Skeletal muscle satellite cell (primary cell): ENCODE measurements at regions not wholly inside any gene's neighbourhood (a gene's known extent, or its start where the extent isn't known, plus 50 kb on each side); places are given as distances from the start of the nearest gene placed in this dataset.

Experiments used
- H3K27me3 ChIP-seq: 2 replicates; pipeline ENCODE4 v1.7.0; 2013; ENCODE audit warnings: low read length; ENCODE audit not compliant: control insufficient read depth, insufficient read depth
- H3K36me3 ChIP-seq: 2 replicates; pipeline ENCODE4 v1.7.0; 2013; ENCODE audit warnings: mild to moderate bottlenecking, control low read depth, low read length; ENCODE audit not compliant: insufficient read depth
- H3K4me1 ChIP-seq: 2 replicates; pipeline ENCODE4 v1.7.0; 2013; ENCODE audit warnings: low read length; ENCODE audit not compliant: control insufficient read depth, insufficient read depth
- H3K4me2 ChIP-seq: 2 replicates; pipeline ENCODE4 v1.7.0; 2013; ENCODE audit warnings: mild to moderate bottlenecking, low read length
- H3K4me3 ChIP-seq: 2 replicates; pipeline ENCODE4 v1.7.0; 2013; ENCODE audit warnings: low read length
- H3K9ac ChIP-seq: 2 replicates; pipeline ENCODE4 v1.7.0; 2013; ENCODE audit warnings: mild to moderate bottlenecking, low read depth, low read length, moderate library complexity
- H3K9me3 ChIP-seq: replicated peaks from 2 replicates; pipeline ENCODE4 v1.7.0; 2013; ENCODE audit warnings: mild to moderate bottlenecking, control low read depth, low read length

DNA sequence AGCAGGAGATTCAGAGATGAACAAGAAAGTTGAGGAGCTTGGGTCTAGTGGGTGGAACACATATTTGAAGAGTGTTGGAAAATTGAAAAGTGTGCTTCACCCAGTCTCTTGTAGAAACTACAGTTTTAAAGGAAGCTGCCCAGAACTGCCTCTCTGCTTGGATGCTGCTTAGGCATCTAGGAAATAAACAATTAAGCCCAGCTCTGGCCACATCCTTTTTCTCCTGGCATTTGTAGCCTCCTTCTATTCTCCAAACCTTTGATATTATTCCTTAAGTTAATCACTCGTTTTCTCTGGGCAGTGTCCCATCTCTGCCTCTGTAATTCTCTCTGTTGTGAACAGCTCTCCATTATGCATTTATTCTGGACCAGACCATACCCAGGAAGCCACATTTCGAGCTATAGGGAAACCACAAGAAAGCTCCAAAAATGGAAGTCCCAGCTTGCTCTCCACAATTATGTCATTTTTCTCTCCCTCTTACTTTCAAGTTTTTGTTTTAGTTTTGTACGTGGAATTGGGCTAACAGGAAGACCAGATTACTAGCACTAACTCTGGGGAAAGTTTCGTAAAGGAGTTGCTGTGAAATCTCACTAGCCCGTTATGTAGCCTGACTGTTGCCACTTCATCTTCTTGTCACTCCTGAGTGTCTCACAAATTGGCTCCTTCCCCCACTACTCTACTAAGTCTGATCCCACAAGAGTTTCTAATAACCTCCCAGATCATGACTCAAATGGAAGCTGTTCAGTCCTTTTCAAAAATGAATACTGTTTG is 102.2 kb downstream of the NTMT2 start:
- Histone ChIP-seq H3K9ac (no peak overlapping the region), H3K4me2 (no peak overlapping the region), H3K36me3 (no peaks in the 10 kb centered on the region), H3K4me3 (no peak overlapping the region), H3K9me3 (no peaks in the 10 kb centered on the region), H3K4me1 (no peaks in the 10 kb centered on the region), H3K27me3 (no peaks in the 10 kb centered on the region)

- Histone ChIP-seq H3K27me3 (no peaks in the 10 kb centered on the region), H3K36me3 (no peaks in the 10 kb centered on the region), H3K4me1 (no peaks in the 10 kb centered on the region), H3K4me3 (no peak overlapping the region), H3K9ac (no peak overlapping the region), H3K4me2 (no peak overlapping the region), H3K9me3 (no peaks in the 10 kb centered on the region)
These were observed 104.9 kb downstream of the NTMT2 start for GRCh38 chr1:170250531-170251276.

DNA sequence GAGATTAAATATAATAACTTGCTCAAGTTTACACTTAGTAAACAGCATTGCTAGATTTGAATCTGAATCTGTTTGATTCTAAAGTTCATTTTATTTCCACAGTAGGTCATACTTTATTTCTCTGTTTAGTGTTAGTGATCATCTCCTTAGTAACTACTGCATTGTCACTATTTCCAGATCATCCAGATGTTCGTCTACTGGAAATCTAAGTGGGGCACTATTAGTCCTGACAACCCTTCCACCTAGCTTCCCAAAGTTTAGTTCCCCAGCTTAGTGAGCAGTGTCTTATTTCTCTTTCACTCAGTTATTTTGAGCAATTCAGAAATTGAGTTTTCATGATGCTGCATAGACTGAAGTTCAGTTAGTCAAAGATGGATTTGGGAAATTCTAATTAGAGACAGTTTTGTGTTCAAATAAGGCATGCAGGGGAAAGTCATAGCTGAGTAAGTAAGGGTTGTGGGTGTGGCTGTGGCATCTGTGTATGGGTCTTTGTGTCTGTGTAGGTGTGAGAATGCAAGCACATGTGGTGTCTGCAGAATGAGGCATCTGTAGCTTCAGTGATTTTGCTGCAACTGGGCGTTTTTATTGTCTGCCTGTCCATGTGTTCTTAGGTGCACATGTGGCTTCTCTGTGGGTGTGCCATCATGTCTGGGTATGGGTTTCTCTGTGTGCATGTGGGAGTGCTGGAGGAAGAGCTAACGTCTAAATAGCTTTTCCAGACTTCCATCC is 107.3 kb downstream of the NTMT2 start:
- no peak overlapping the region for H3K4me2 ChIP-seq
- no peaks in the 10 kb centered on the region for H3K9me3 ChIP-seq

DNA sequence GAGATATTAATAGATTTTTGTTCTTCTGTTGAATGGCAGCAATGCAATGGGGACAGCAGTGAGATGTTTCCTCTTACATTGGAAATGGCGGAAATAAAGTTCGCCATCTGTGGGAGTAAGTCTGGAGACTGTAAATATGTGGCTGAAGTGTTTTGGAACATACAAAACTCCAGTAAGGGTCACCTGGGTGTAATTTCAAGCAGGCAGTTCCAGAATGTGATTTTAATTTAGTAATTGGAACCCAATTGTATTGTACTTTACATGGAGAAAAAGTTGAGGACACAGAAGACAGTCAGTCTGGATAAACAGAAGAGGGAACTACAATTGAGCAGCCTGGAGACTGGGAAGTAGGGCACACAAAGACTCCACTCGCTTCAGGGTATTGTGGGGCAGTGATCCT is 108.6 kb downstream of the NTMT2 start:
- H3K27me3 ChIP-seq = no peaks in the 10 kb centered on the region
- no peak overlapping the region for H3K9ac ChIP-seq
- no peak overlapping the region for H3K4me3 ChIP-seq
- H3K4me1 ChIP-seq = no peaks in the 10 kb centered on the region
- no peak overlapping the region for H3K4me2 ChIP-seq
- H3K36me3 ChIP-seq = no peaks in the 10 kb centered on the region
- no peaks in the 10 kb centered on the region for H3K9me3 ChIP-seq

More for the DNA sequence above, 107.3 kb downstream of the NTMT2 start:
- no peaks in the 10 kb centered on the region for H3K27me3 ChIP-seq
- no peak overlapping the region for H3K4me3 ChIP-seq
- H3K4me1 ChIP-seq = no peaks in the 10 kb centered on the region
- no peaks in the 10 kb centered on the region for H3K36me3 ChIP-seq
- no peak overlapping the region for H3K9ac ChIP-seq

DNA sequence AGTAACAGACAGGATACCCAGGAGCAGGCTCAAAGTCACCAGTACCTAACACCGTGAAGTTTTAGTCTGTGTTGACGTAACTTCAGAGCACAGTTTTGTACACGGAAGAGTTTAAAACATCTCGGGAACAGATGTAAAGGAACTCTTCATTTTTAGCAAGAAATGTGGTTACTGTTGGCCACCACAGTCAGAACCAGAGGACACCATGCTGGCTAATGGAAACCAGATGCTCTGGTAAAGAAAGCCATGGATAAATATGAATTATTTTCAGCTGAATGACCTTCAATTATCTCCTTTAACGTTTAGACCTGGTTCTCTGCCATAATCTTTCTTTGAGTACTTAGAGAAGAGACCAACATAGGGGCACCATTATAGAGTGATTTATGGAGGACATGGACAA is 115.9 kb downstream of the NTMT2 start:
- H3K4me3 ChIP-seq = no peak overlapping the region
- H3K4me2 ChIP-seq = no peak overlapping the region
- H3K9me3 ChIP-seq = no peaks in the 10 kb centered on the region
- no peaks in the 10 kb centered on the region for H3K27me3 ChIP-seq
- no peak overlapping the region for H3K9ac ChIP-seq
- H3K4me1 ChIP-seq = no peaks in the 10 kb centered on the region
- H3K36me3 ChIP-seq = no peaks in the 10 kb centered on the region

DNA sequence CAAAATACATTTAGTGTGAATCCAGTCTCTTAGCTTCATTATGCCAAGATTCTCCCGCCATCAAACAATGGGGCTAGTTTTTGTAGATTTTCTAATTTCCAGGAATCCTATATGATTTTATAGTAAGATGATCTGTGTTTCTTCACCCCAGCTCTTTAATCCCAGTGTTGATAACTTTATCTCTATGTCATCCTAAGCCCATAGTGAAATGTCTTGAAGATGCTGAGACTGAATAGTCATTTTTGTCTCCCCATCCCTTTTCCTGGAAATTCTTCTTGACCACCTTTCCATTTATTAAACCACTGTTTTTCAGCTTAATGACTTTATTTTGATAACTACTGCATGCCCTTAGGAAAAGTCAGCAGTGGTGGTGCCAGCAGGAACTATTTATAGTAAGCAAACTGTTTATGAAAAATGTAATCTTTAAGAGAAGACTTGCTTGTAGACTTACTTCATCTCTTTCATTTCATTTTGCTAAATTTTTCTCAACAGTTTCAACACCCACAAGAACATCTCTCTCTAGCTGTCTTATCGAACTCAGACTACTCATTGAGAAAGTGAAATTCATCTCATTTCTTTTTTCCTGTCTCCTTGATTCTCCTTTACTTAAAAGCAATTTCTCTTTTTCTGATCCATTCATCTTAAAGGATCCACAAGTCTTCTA is 116.6 kb downstream of the NTMT2 start:
- no peaks in the 10 kb centered on the region for H3K9me3 ChIP-seq
- no peaks in the 10 kb centered on the region for H3K36me3 ChIP-seq
- no peak overlapping the region for H3K9ac ChIP-seq
- H3K4me2 ChIP-seq = no peak overlapping the region
- no peaks in the 10 kb centered on the region for H3K4me1 ChIP-seq
- H3K4me3 ChIP-seq = no peak overlapping the region
- H3K27me3 ChIP-seq = no peaks in the 10 kb centered on the region

GRCh38 chr1:170265234-170265633 is 119.5 kb downstream of the NTMT2 start:
- no peaks in the 10 kb centered on the region for H3K27me3 ChIP-seq
- H3K4me2 ChIP-seq = no peak overlapping the region

GRCh38 chr1:170267317-170267716 is 121.6 kb downstream of the NTMT2 start:
- Histone ChIP-seq H3K4me3 (no peak overlapping the region), H3K36me3 (no peaks in the 10 kb centered on the region), H3K9me3 (no peaks in the 10 kb centered on the region), H3K4me2 (no peak overlapping the region), H3K9ac (no peak overlapping the region), H3K4me1 (no peaks in the 10 kb centered on the region), H3K27me3 (no peaks in the 10 kb centered on the region)

More at GRCh38 chr1:170265234-170265633, 119.5 kb downstream of the NTMT2 start:
- Histone ChIP-seq H3K9ac (no peak overlapping the region), H3K4me3 (no peak overlapping the region), H3K36me3 (no peaks in the 10 kb centered on the region), H3K4me1 (no peaks in the 10 kb centered on the region), H3K9me3 (no peaks in the 10 kb centered on the region)

DNA sequence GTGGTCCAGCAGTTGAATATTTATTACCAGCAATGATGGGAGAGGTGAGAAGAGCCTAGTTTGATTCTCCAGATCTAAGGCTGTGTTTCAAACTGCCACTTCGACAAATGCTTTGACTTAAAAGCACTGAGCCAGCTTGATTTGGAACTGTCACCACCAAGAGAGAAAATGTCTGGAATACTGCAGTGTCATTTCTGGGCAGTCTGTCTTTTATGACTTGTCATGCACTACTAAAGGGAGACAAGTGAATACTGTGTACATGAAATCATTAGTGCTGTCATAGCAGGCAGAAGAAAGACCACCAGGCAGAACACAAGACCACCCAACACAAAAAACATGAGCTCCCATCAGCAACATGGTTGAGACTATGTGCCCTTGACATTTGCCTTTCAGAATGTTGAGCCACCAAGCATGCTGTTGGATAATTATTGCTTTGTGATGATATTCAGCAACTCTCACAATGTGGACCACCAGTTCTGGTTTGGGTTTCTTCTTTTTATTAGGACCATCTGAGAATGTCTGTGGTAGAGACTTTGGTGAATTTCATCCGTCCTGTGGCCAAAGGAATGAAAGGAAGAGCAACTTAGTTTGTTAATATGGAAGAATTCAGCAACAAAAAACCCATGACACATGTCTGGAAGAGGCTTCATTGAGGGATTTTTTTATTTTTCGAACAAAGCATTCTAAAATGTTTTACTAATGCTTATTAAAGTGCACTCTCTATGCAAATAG is 125.8 kb downstream of the NTMT2 start:
- no peaks in the 10 kb centered on the region for H3K9me3 ChIP-seq
- H3K36me3 ChIP-seq = no peaks in the 10 kb centered on the region
- H3K4me2 ChIP-seq = no peak overlapping the region
- no peaks in the 10 kb centered on the region for H3K4me1 ChIP-seq
- no peak overlapping the region for H3K9ac ChIP-seq
- H3K27me3 ChIP-seq = no peaks in the 10 kb centered on the region
- H3K4me3 ChIP-seq = no peak overlapping the region

GRCh38 chr1:170273291-170274130 is 127.8 kb downstream of the NTMT2 start:
- Histone ChIP-seq H3K9ac (no peak overlapping the region), H3K9me3 (no peaks in the 10 kb centered on the region), H3K4me1 (no peaks in the 10 kb centered on the region), H3K27me3 (no peaks in the 10 kb centered on the region), H3K4me2 (no peak overlapping the region), H3K4me3 (no peak overlapping the region), H3K36me3 (no peaks in the 10 kb centered on the region)
